ENCODE measurements at regions not wholly inside any gene's neighbourhood (a gene's known extent, or its start where the extent isn't known, plus 50 kb on each side); places are given as distances from the start of the nearest gene placed in this dataset.

GRCh38 chr20:23279836-23280235 lies 70.8 kb upstream of the NXT1 start:
- Histone ChIP-seq H3K9me3 (ENCODE audit: insufficient read depth, low read depth, low read length) (no peaks in the 10 kb centered on the region), H3K36me3 (ENCODE audit: insufficient read depth, low read length) (no peaks in the 10 kb centered on the region), H3K27ac (ENCODE audit: low read depth, low read length) (no peak overlapping the region), H3K4me3 (ENCODE audit: low read length) (no peak overlapping the region), H3K4me1 (ENCODE audit: insufficient read depth, low read length) (peaks cover 8% of the 10 kb centered on the region; the same call in 1 of the 2 replicates), H3K27me3 (ENCODE audit: insufficient read depth, low read length) (no peaks in the 10 kb centered on the region), H3K9ac (ENCODE audit: low read depth, low read length) (no peak overlapping the region)
- WGBS, result 95% methylated on average over 7 of the region's 7 CpGs

GRCh38 chr20:23278172-23278571 lies 72.4 kb upstream of the NXT1 start:
- no peak overlapping the region for H3K9ac ChIP-seq (ENCODE audit: low read depth, low read length)
- WGBS, result 90% methylated on average over 4 of the region's 4 CpGs
- no peak overlapping the region for H3K27ac ChIP-seq (ENCODE audit: low read depth, low read length)
- peaks cover 8% of the 10 kb centered on the region; the same call in 1 of the 2 replicates for H3K4me1 ChIP-seq (ENCODE audit: insufficient read depth, low read length)
- no peaks in the 10 kb centered on the region for H3K27me3 ChIP-seq (ENCODE audit: insufficient read depth, low read length)
- no peaks in the 10 kb centered on the region for H3K36me3 ChIP-seq (ENCODE audit: insufficient read depth, low read length)
- H3K4me3 ChIP-seq (ENCODE audit: low read length), result no peak overlapping the region
- no peaks in the 10 kb centered on the region for H3K9me3 ChIP-seq (ENCODE audit: insufficient read depth, low read depth, low read length)

GRCh38 chr20:23277316-23277715 lies 73.3 kb upstream of the NXT1 start:
- peaks cover 8% of the 10 kb centered on the region; the same call in 1 of the 2 replicates for H3K4me1 ChIP-seq (ENCODE audit: insufficient read depth, low read length)
- 100% methylated on average over 2 of the region's 2 CpGs for WGBS
- no peaks in the 10 kb centered on the region for H3K27me3 ChIP-seq (ENCODE audit: insufficient read depth, low read length)
- H3K9ac ChIP-seq (ENCODE audit: low read depth, low read length), result no peak overlapping the region
- H3K9me3 ChIP-seq (ENCODE audit: insufficient read depth, low read depth, low read length), result no peaks in the 10 kb centered on the region
- no peaks in the 10 kb centered on the region for H3K36me3 ChIP-seq (ENCODE audit: insufficient read depth, low read length)
- no peak overlapping the region for H3K4me3 ChIP-seq (ENCODE audit: low read length)
- H3K27ac ChIP-seq (ENCODE audit: low read depth, low read length), result no peak overlapping the region

- peaks cover 8% of the 10 kb centered on the region for H3K9me3 ChIP-seq (ENCODE audit: insufficient read depth, low read depth, low read length)
- no peaks in the 10 kb centered on the region for H3K27me3 ChIP-seq (ENCODE audit: insufficient read depth, low read length)
- WGBS, result 88% methylated on average over 3 of the region's 3 CpGs
- H3K9ac ChIP-seq (ENCODE audit: low read depth, low read length), result no peak overlapping the region
- no peak overlapping the region for H3K4me3 ChIP-seq (ENCODE audit: low read length)
- H3K4me1 ChIP-seq (ENCODE audit: insufficient read depth, low read length), result 0 out of 2 replicates have a peak, but pooled peaks cover 6% of the 10 kb centered on the region
- H3K36me3 ChIP-seq (ENCODE audit: insufficient read depth, low read length), result no peaks in the 10 kb centered on the region
- no peak overlapping the region for H3K27ac ChIP-seq (ENCODE audit: low read depth, low read length)
These were observed 76.8 kb upstream of the NXT1 start for GRCh38 chr20:23273776-23274175.

- 94% methylated on average over 6 of the region's 6 CpGs for WGBS
- Histone ChIP-seq H3K9me3 (ENCODE audit: insufficient read depth, low read depth, low read length) (peaks cover 17% of the 10 kb centered on the region), H3K9ac (ENCODE audit: low read depth, low read length) (no peak overlapping the region), H3K36me3 (ENCODE audit: insufficient read depth, low read length) (no peaks in the 10 kb centered on the region), H3K27ac (ENCODE audit: low read depth, low read length) (no peak overlapping the region), H3K27me3 (ENCODE audit: insufficient read depth, low read length) (no peaks in the 10 kb centered on the region), H3K4me3 (ENCODE audit: low read length) (no peak overlapping the region), H3K4me1 (ENCODE audit: insufficient read depth, low read length) (0 out of 2 replicates have a peak, but pooled peaks cover 6% of the 10 kb centered on the region)
These were observed 78.2 kb upstream of the NXT1 start for GRCh38 chr20:23272176-23273029.

GRCh38 chr20:23270382-23270911 lies 80.1 kb upstream of the NXT1 start:
- H3K4me3 ChIP-seq (ENCODE audit: low read length), result no peak overlapping the region
- H3K27me3 ChIP-seq (ENCODE audit: insufficient read depth, low read length), result no peaks in the 10 kb centered on the region
- H3K9me3 ChIP-seq (ENCODE audit: insufficient read depth, low read depth, low read length), result peaks cover 17% of the 10 kb centered on the region
- H3K36me3 ChIP-seq (ENCODE audit: insufficient read depth, low read length), result no peaks in the 10 kb centered on the region
- WGBS, result 77% methylated on average over 11 of the region's 11 CpGs
- H3K9ac ChIP-seq (ENCODE audit: low read depth, low read length), result no peak overlapping the region
- H3K27ac ChIP-seq (ENCODE audit: low read depth, low read length), result peak overlapping the region; percentile 64
- 0 out of 2 replicates have a peak, but pooled peaks cover 6% of the 10 kb centered on the region for H3K4me1 ChIP-seq (ENCODE audit: insufficient read depth, low read length)

- 0 out of 2 replicates have a peak, but pooled peaks cover 6% of the 10 kb centered on the region for H3K4me1 ChIP-seq (ENCODE audit: insufficient read depth, low read length)
- peaks cover 17% of the 10 kb centered on the region for H3K9me3 ChIP-seq (ENCODE audit: insufficient read depth, low read depth, low read length)
- peak overlapping the region; percentile 64 for H3K27ac ChIP-seq (ENCODE audit: low read depth, low read length)
- no peak overlapping the region for H3K9ac ChIP-seq (ENCODE audit: low read depth, low read length)
- 53% methylated on average over 5 of the region's 5 CpGs for whole genome bisulfite sequencing
- no peaks in the 10 kb centered on the region for H3K27me3 ChIP-seq (ENCODE audit: insufficient read depth, low read length)
- no peaks in the 10 kb centered on the region for H3K36me3 ChIP-seq (ENCODE audit: insufficient read depth, low read length)
- H3K4me3 ChIP-seq (ENCODE audit: low read length), result no peak overlapping the region
These were observed 80.6 kb upstream of the NXT1 start for GRCh38 chr20:23269954-23270353.

- Histone ChIP-seq H3K9ac (ENCODE audit: low read depth, low read length) (no peak overlapping the region), H3K9me3 (ENCODE audit: insufficient read depth, low read depth, low read length) (peaks cover 17% of the 10 kb centered on the region), H3K27ac (ENCODE audit: low read depth, low read length) (peak overlapping the region; percentile 3; the same call in 1 of the 2 replicates), H3K4me1 (ENCODE audit: insufficient read depth, low read length) (0 out of 2 replicates have a peak, but pooled peaks cover 6% of the 10 kb centered on the region), H3K36me3 (ENCODE audit: insufficient read depth, low read length) (no peaks in the 10 kb centered on the region), H3K27me3 (ENCODE audit: insufficient read depth, low read length) (no peaks in the 10 kb centered on the region), H3K4me3 (ENCODE audit: low read length) (no peak overlapping the region)
- 93% methylated on average over 4 of the region's 4 CpGs for WGBS
These were observed 81.7 kb upstream of the NXT1 start for GRCh38 chr20:23268792-23269354.

GRCh38 chr20:23267909-23268308 lies 82.7 kb upstream of the NXT1 start:
- Histone ChIP-seq H3K27ac (ENCODE audit: low read depth, low read length) (no peak overlapping the region), H3K9ac (ENCODE audit: low read depth, low read length) (no peak overlapping the region), H3K9me3 (ENCODE audit: insufficient read depth, low read depth, low read length) (peaks cover 23% of the 10 kb centered on the region), H3K27me3 (ENCODE audit: insufficient read depth, low read length) (no peaks in the 10 kb centered on the region), H3K36me3 (ENCODE audit: insufficient read depth, low read length) (no peaks in the 10 kb centered on the region), H3K4me3 (ENCODE audit: low read length) (no peak overlapping the region), H3K4me1 (ENCODE audit: insufficient read depth, low read length) (0 out of 2 replicates have a peak, but pooled peaks cover 6% of the 10 kb centered on the region)
- WGBS, result 95% methylated on average over 2 of the region's 2 CpGs

GRCh38 chr20:23266530-23267398 lies 83.8 kb upstream of the NXT1 start:
- H3K27me3 ChIP-seq (ENCODE audit: insufficient read depth, low read length), result no peaks in the 10 kb centered on the region
- H3K27ac ChIP-seq (ENCODE audit: low read depth, low read length), result no peak overlapping the region
- H3K4me3 ChIP-seq (ENCODE audit: low read length), result no peak overlapping the region
- 0 out of 2 replicates have a peak, but pooled peaks cover 6% of the 10 kb centered on the region for H3K4me1 ChIP-seq (ENCODE audit: insufficient read depth, low read length)
- no peak overlapping the region for H3K9ac ChIP-seq (ENCODE audit: low read depth, low read length)
- no peaks in the 10 kb centered on the region for H3K36me3 ChIP-seq (ENCODE audit: insufficient read depth, low read length)
- H3K9me3 ChIP-seq (ENCODE audit: insufficient read depth, low read depth, low read length), result peaks cover 23% of the 10 kb centered on the region
- 77% methylated on average over 7 of the region's 7 CpGs for WGBS
